Glomerular endothelial cell (primary cell): ENCODE measurements at regions not wholly inside any gene's neighbourhood (a gene's known extent, or its start where the extent isn't known, plus 50 kb on each side); places are given as distances from the start of the nearest gene placed in this dataset.

Source experiments
- DNase-seq: peaks from one replicate; pipeline ENCODE4 v3.0.0-alpha.2; 2011; ENCODE audit warnings: low read depth, low spot score; ENCODE audit errors: extremely low read depth

- no peak for DNase-seq
Measured at GRCh38 chr13:29909975-29910674, 59.7 kb upstream of the UBL3 start.

GRCh38 chr13:29909081-29909730, 58.8 kb upstream of the UBL3 start:
- no peak for DNase-seq

DNA sequence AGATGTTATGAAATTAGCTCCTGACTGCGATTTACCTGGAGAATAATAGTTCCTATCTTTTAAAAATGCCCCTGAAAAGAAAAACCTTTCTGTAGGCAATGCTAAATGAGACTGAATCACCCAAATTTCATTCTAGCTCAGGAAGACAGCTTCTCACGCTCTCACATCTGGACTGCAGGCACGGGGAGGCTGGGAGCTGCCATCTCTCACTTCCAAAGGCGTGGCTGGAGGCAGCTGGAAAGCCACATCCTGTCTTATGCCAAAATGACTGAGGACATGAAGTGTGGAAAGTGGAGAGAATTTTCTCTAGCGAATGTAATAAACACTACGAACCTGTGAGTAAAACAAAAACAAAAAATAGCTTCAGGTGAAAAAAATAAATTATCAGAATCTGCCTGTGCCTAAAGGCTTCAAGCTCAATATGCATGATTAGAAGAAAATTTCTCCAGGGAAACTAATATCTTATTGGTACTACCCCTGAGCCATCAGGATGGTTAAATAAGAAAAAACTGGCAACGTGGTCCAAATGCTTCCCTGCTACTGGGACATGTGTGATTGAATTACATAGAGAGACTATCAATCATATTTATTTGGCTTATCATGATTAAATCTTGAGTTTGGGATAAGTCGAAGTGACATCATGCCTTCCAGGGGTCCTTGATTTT, 58.1 kb upstream of the UBL3 start:
- no peak for DNase-seq

- DNase-seq, result no peak
Measured at GRCh38 chr13:29907670-29908069, 57.3 kb upstream of the UBL3 start.

DNA sequence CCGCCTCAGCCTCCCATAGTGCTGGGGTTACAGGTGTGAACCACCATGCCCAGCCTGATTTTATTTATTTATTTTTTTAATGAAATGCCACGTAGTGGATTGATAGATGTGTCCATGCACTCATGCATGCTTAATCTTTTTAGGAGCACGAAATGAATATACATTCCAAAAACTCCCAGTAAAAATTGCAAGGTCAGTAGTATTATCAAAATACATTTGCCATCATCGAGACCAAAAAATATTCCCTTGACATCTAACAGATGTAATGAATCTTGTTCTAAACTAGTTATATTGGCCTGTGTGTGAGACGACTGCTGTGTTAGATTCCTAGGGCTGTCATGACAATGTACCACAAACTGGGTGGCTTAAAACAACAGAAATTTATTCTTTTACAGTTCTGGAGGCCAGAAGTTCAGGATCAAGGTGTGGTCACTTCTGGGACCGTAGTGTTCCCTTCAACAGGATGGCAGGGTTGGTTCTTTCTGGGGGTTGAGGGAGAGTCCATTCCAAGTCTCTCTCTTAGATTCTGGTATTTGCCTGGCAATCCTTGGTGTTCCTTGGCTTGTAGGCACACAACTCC, 56.1 kb upstream of the UBL3 start:
- DNase-seq, result no peak

- DNase-seq, result no peak
Measured at GRCh38 chr13:29905845-29906244, 55.4 kb upstream of the UBL3 start.

- no peak for DNase-seq
Measured at GRCh38 chr13:29903996-29904395, 53.6 kb upstream of the UBL3 start.

DNA sequence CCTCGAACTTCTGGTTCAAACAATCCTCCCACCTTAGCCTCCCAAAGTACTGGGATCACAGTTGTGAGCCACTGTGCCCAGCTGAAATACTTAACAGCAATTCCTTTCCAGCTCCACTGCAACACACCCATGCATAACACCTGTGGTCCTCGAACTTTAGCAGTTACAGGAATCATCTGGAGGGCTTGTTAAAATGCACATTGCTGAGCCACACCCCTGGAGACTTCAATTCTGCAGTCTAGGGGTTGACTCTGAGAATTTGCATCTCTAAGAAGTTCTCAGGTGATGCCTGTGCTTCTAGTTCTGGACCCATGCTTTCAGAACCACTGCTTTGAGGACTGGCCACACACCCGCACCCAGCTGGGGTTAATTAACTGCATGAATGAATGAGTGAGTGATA, 53.1 kb upstream of the UBL3 start:
- no peak for DNase-seq

GRCh38 chr13:29902632-29903305, 52.4 kb upstream of the UBL3 start:
- DNase-seq, result no peak

GRCh38 chr13:29901710-29902631, 51.6 kb upstream of the UBL3 start:
- DNase-seq, result no peak
